NB4 (cell line): ENCODE measurements at regions not wholly inside any gene's neighbourhood (a gene's known extent, or its start where the extent isn't known, plus 50 kb on each side); places are given as distances from the start of the nearest gene placed in this dataset.

ENCODE experiments used
- MYC ChIP-seq: IDR thresholded peaks from 2 replicates; pipeline ENCODE4 v1.6.1; 2011; ENCODE audit warnings: low read depth, low read length
- POLR2A ChIP-seq: IDR thresholded peaks from 2 replicates; pipeline ENCODE4 v1.6.1; 2011; ENCODE audit warnings: mild to moderate bottlenecking; ENCODE audit not compliant: insufficient read length; ENCODE audit errors: extremely low read depth
- TF ChIP-seq, protein P1 (sequence below): IDR thresholded peaks from one replicate; pipeline ENCODE4 v1.5.1; 2012; ENCODE audit warnings: low read depth, low read length
- TF ChIP-seq, protein P2 (sequence below): IDR thresholded peaks from 2 replicates; pipeline ENCODE4 v1.6.1; 2011; ENCODE audit warnings: low read depth, low read length

DNA sequence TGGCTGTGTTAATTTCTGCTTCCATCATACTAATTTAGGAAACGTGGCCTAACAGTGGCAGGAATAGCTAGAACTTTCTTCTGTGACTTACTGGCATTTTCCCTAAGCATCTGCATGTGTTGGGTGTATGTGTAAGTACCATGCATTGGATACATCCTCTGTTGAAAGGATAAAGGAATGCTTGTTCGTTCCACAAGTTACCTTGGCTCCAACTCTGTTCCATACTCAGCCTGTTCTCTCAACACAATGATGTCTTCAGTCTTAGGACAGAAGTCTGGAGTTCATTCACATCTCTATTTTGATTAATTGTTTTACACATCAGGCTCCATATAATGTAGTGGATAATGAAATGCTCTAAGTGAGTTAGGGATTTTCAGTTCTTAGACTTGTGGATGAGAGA is 190.1 kb upstream of the DMRT1 start:
- TF ChIP-seq POLR2A (no peak), MYC (no peak)
- TF ChIP-seq, protein P1, sequence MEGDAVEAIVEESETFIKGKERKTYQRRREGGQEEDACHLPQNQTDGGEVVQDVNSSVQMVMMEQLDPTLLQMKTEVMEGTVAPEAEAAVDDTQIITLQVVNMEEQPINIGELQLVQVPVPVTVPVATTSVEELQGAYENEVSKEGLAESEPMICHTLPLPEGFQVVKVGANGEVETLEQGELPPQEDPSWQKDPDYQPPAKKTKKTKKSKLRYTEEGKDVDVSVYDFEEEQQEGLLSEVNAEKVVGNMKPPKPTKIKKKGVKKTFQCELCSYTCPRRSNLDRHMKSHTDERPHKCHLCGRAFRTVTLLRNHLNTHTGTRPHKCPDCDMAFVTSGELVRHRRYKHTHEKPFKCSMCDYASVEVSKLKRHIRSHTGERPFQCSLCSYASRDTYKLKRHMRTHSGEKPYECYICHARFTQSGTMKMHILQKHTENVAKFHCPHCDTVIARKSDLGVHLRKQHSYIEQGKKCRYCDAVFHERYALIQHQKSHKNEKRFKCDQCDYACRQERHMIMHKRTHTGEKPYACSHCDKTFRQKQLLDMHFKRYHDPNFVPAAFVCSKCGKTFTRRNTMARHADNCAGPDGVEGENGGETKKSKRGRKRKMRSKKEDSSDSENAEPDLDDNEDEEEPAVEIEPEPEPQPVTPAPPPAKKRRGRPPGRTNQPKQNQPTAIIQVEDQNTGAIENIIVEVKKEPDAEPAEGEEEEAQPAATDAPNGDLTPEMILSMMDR, result no peak
- TF ChIP-seq, protein P2, sequence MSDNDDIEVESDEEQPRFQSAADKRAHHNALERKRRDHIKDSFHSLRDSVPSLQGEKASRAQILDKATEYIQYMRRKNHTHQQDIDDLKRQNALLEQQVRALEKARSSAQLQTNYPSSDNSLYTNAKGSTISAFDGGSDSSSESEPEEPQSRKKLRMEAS, result no peak
